ENCODE measurements at regions not wholly inside any gene's neighbourhood (a gene's known extent, or its start where the extent isn't known, plus 50 kb on each side); places are given as distances from the start of the nearest gene placed in this dataset.

GRCh38 chr14:34059037-34059924 lies 108.4 kb upstream of the EGLN3 start:
- Mint-ChIP-seq H3K27ac (no peak overlapping the region), H3K9me3 (ENCODE audit: insufficient read depth) (no peaks in the 10 kb centered on the region), H3K4me1 (peaks cover 13% of the 10 kb centered on the region), H3K4me3 (peak overlapping the region; percentile 67), H3K27me3 (peaks cover 24% of the 10 kb centered on the region)
- Histone ChIP-seq H3K27me3 (replicated peaks in 1 of 4; ENCODE audit: control extremely low read depth in 1 of 4, control insufficient read depth in 3 of 4, insufficient read depth in 4 of 4, low read length in 3 of 4) (peaks cover 0 to 21% (median 5%) of the 10 kb centered on the region in 4 experiments), H3K79me2 (ENCODE audit: control insufficient read depth, insufficient read depth, low read length) (no peaks in the 10 kb centered on the region), H3K4me3 (ENCODE audit: control extremely low read depth in 1 of 5, extremely low read depth in 1 of 5, insufficient read depth in 1 of 5, low read depth in 2 of 5, low read length in 4 of 5) (peak overlapping the region in 3 of 5 experiments; percentile 53 to 60 (median 55)), H4K20me1 (ENCODE audit: control insufficient read depth, insufficient read depth, low read length, poor library complexity, severe bottlenecking) (no peaks in the 10 kb centered on the region), H3K36me3 (replicated peaks in 1 of 2; ENCODE audit: control extremely low read depth in 1 of 2, control insufficient read depth in 1 of 2, extremely low read depth in 1 of 2, insufficient read depth in 2 of 2, low read length in 1 of 2) (no peaks in the 10 kb centered on the region), H3K27ac (ENCODE audit: low read length in 2 of 2) (no peak overlapping the region), H3K9ac (ENCODE audit: low read length) (peak overlapping the region; percentile 45), H2AFZ (ENCODE audit: insufficient read depth, low read depth, low read length, poor library complexity, severe bottlenecking) (peak overlapping the region; percentile 77), H3K9me3 (ENCODE audit: control extremely low read depth in 1 of 3, control insufficient read depth in 2 of 3, insufficient read depth in 1 of 3, low read length in 2 of 3) (no peaks in the 10 kb centered on the region), H3K4me2 (replicated peaks; ENCODE audit: low read depth, low read length, poor library complexity, severe bottlenecking) (peak overlapping the region; percentile 74), H3K4me1 (ENCODE audit: control insufficient read depth in 2 of 2, insufficient read depth in 2 of 2, low read length in 2 of 2) (peaks cover 11% of the 10 kb centered on the region in 2 donors)
- TF ChIP-seq EZH2 (IDR thresholded peaks at IDR 0.05; ENCODE audit: borderline replicate concordance, insufficient read depth, low read depth, low read length, poor library complexity, severe bottlenecking) (no peak), CTCF (IDR thresholded peaks at IDR 0.05) (no peak)
- intact Hi-C loops (cut with micrococcal nuclease) = no loop called here
- ChIA-PET POLR2A (no interaction called here), CTCF (no interaction called here)
- DNase-seq (no peak), ATAC-seq (ENCODE audit: low read depth) (no peak)
- 84% methylated on average over 10 of the region's 16 CpGs for WGBS (ENCODE audit: insufficient coverage)

- Histone ChIP-seq H3K27me3 (replicated peaks in 1 of 4; ENCODE audit: control extremely low read depth in 1 of 4, control insufficient read depth in 3 of 4, insufficient read depth in 4 of 4, low read length in 3 of 4) (peaks cover 0 to 21% (median 5%) of the 10 kb centered on the region in 4 experiments), H4K20me1 (ENCODE audit: control insufficient read depth, insufficient read depth, low read length, poor library complexity, severe bottlenecking) (no peaks in the 10 kb centered on the region), H3K27ac (ENCODE audit: low read length in 2 of 2) (no peak overlapping the region), H3K4me2 (replicated peaks; ENCODE audit: low read depth, low read length, poor library complexity, severe bottlenecking) (no peak overlapping the region), H2AFZ (ENCODE audit: insufficient read depth, low read depth, low read length, poor library complexity, severe bottlenecking) (no peak overlapping the region), H3K4me1 (ENCODE audit: control insufficient read depth in 2 of 2, insufficient read depth in 2 of 2, low read length in 2 of 2) (peaks cover 11% of the 10 kb centered on the region in 2 donors), H3K79me2 (ENCODE audit: control insufficient read depth, insufficient read depth, low read length) (no peaks in the 10 kb centered on the region), H3K4me3 (ENCODE audit: control extremely low read depth in 1 of 5, extremely low read depth in 1 of 5, insufficient read depth in 1 of 5, low read depth in 2 of 5, low read length in 4 of 5) (no peak overlapping the region), H3K9ac (ENCODE audit: low read length) (no peak overlapping the region), H3K36me3 (replicated peaks in 1 of 2; ENCODE audit: control extremely low read depth in 1 of 2, control insufficient read depth in 1 of 2, extremely low read depth in 1 of 2, insufficient read depth in 2 of 2, low read length in 1 of 2) (no peaks in the 10 kb centered on the region), H3K9me3 (ENCODE audit: control extremely low read depth in 1 of 3, control insufficient read depth in 2 of 3, insufficient read depth in 1 of 3, low read length in 2 of 3) (no peaks in the 10 kb centered on the region)
- 100% methylated on average over 1 of the region's 3 CpGs for WGBS (ENCODE audit: insufficient coverage)
- ATAC-seq (ENCODE audit: low read depth) (no peak), DNase-seq (no peak)
- Mint-ChIP-seq H3K27ac (no peak overlapping the region), H3K9me3 (ENCODE audit: insufficient read depth) (no peaks in the 10 kb centered on the region), H3K4me1 (peaks cover 13% of the 10 kb centered on the region), H3K4me3 (no peak overlapping the region), H3K27me3 (peaks cover 30% of the 10 kb centered on the region)
- TF ChIP-seq CTCF (IDR thresholded peaks at IDR 0.05) (no peak), EZH2 (IDR thresholded peaks at IDR 0.05; ENCODE audit: borderline replicate concordance, insufficient read depth, low read depth, low read length, poor library complexity, severe bottlenecking) (no peak)
- CTCF ChIA-PET = no interaction called here
- intact Hi-C loops (cut with micrococcal nuclease) = no loop called here
- POLR2A ChIA-PET = no interaction called here
These were observed 107.6 kb upstream of the EGLN3 start for GRCh38 chr14:34058510-34058909.
